COR-L47 (cell line): ENCODE measurements at regions not wholly inside any gene's neighbourhood (a gene's known extent, or its start where the extent isn't known, plus 50 kb on each side); places are given as distances from the start of the nearest gene placed in this dataset.

Experiments used
- DNase-seq: peaks from one replicate; lab custom pipeline; 2025; lab: John Stamatoyannopoulos, UW

GRCh38 chr5:111004291-111004690 lies 67.2 kb upstream of the TSLP start:
- DNase-seq, result no peak

- no peak for DNase-seq
These were observed 60.7 kb upstream of the TSLP start for GRCh38 chr5:111010783-111011182.

GRCh38 chr5:111013011-111013410 lies 58.5 kb upstream of the TSLP start:
- no peak for DNase-seq

- DNase-seq, result no peak
These were observed 54.7 kb upstream of the TSLP start for GRCh38 chr5:111016801-111017200.

- no peak for DNase-seq
These were observed 53.8 kb upstream of the TSLP start for GRCh38 chr5:111017731-111018130.
